ENCODE measurements at regions not wholly inside any gene's neighbourhood (a gene's known extent, or its start where the extent isn't known, plus 50 kb on each side); places are given as distances from the start of the nearest gene placed in this dataset.

DNA sequence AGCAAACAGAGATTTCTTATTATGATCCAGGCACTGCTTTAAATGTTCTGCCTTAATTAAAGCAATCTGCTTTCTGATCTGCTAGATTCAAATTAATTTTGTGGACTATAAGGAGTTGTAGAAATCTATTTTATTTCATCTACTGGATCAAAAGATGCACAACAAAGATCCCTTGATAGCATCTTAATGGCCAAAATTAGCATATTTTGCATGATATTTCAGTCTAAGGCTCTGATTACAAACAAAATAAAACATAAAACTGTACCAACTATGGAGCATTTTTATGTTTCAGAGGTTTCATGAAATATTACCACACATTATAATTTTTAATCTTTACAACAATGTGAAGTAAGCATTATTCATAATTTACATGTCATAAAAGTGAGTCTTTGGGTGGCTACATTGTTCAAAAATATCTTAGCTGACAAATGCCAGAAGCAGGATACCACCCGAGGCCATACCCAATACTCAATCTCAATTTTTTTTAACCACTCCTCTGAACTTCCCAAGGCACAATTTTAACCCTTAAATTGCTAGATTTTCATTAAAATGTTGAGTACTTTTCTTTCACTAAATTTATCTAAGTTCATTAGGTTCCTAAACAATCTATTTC lies 929.5 kb downstream of the KCNA4 start:
- TF ChIP-seq BACH2 (CRISPR knock-in tag; IDR thresholded peaks at IDR 0.05; ENCODE audit: borderline replicate concordance) = no peak
- TF ChIP-seq PPARA (CRISPR knock-in tag; IDR thresholded peaks at IDR 0.05; ENCODE audit: borderline replicate concordance) = no peak
- no peak for TF ChIP-seq SNAI2 (CRISPR knock-in tag; IDR thresholded peaks at IDR 0.05)
- no peak for TF ChIP-seq TOX (CRISPR knock-in tag; IDR thresholded peaks at IDR 0.05; ENCODE audit: borderline replicate concordance)
- TF ChIP-seq, protein P1, sequence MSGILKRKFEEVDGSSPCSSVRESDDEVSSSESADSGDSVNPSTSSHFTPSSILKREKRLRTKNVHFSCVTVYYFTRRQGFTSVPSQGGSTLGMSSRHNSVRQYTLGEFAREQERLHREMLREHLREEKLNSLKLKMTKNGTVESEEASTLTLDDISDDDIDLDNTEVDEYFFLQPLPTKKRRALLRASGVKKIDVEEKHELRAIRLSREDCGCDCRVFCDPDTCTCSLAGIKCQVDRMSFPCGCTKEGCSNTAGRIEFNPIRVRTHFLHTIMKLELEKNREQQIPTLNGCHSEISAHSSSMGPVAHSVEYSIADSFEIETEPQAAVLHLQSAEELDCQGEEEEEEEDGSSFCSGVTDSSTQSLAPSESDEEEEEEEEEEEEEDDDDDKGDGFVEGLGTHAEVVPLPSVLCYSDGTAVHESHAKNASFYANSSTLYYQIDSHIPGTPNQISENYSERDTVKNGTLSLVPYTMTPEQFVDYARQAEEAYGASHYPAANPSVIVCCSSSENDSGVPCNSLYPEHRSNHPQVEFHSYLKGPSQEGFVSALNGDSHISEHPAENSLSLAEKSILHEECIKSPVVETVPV (CRISPR knock-in tag; IDR thresholded peaks at IDR 0.05) = no peak
- no peak for TF ChIP-seq ZFP30 (CRISPR knock-in tag; IDR thresholded peaks at IDR 0.05)
- TF ChIP-seq TCF4 (CRISPR knock-in tag; IDR thresholded peaks at IDR 0.05; ENCODE audit: borderline replicate concordance) = no peak
- TF ChIP-seq, protein P2, sequence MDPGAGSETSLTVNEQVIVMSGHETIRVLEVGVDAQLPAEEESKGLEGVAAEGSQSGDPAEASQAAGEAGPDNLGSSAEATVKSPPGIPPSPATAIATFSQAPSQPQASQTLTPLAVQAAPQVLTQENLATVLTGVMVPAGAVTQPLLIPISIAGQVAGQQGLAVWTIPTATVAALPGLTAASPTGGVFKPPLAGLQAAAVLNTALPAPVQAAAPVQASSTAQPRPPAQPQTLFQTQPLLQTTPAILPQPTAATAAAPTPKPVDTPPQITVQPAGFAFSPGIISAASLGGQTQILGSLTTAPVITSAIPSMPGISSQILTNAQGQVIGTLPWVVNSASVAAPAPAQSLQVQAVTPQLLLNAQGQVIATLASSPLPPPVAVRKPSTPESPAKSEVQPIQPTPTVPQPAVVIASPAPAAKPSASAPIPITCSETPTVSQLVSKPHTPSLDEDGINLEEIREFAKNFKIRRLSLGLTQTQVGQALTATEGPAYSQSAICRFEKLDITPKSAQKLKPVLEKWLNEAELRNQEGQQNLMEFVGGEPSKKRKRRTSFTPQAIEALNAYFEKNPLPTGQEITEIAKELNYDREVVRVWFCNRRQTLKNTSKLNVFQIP (CRISPR knock-in tag; IDR thresholded peaks at IDR 0.05; ENCODE audit: borderline replicate concordance, low read depth) = no peak
- no peak for TF ChIP-seq CSDC2 (CRISPR knock-in tag; IDR thresholded peaks at IDR 0.05)
- TF ChIP-seq ZNF70 (CRISPR knock-in tag; IDR thresholded peaks at IDR 0.05) = no peak
- no peak for TF ChIP-seq ESRRG (CRISPR knock-in tag; IDR thresholded peaks at IDR 0.05)
- TF ChIP-seq ZC3H10 (CRISPR knock-in tag; IDR thresholded peaks at IDR 0.05) = no peak
- TF ChIP-seq GLIS3 (CRISPR knock-in tag; IDR thresholded peaks at IDR 0.05) = no peak
- TF ChIP-seq, protein P3, sequence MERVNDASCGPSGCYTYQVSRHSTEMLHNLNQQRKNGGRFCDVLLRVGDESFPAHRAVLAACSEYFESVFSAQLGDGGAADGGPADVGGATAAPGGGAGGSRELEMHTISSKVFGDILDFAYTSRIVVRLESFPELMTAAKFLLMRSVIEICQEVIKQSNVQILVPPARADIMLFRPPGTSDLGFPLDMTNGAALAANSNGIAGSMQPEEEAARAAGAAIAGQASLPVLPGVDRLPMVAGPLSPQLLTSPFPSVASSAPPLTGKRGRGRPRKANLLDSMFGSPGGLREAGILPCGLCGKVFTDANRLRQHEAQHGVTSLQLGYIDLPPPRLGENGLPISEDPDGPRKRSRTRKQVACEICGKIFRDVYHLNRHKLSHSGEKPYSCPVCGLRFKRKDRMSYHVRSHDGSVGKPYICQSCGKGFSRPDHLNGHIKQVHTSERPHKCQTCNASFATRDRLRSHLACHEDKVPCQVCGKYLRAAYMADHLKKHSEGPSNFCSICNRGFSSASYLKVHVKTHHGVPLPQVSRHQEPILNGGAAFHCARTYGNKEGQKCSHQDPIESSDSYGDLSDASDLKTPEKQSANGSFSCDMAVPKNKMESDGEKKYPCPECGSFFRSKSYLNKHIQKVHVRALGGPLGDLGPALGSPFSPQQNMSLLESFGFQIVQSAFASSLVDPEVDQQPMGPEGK (CRISPR knock-in tag; IDR thresholded peaks at IDR 0.05; ENCODE audit: borderline replicate concordance) = no peak
- TF ChIP-seq, protein P4, sequence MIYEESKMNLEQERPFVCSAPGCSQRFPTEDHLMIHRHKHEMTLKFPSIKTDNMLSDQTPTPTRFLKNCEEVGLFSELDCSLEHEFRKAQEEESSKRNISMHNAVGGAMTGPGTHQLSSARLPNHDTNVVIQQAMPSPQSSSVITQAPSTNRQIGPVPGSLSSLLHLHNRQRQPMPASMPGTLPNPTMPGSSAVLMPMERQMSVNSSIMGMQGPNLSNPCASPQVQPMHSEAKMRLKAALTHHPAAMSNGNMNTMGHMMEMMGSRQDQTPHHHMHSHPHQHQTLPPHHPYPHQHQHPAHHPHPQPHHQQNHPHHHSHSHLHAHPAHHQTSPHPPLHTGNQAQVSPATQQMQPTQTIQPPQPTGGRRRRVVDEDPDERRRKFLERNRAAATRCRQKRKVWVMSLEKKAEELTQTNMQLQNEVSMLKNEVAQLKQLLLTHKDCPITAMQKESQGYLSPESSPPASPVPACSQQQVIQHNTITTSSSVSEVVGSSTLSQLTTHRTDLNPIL (CRISPR knock-in tag; IDR thresholded peaks at IDR 0.05; ENCODE audit: low read depth) = no peak
- TF ChIP-seq RARB (CRISPR knock-in tag; IDR thresholded peaks at IDR 0.05) = no peak
- TF ChIP-seq, protein P5, sequence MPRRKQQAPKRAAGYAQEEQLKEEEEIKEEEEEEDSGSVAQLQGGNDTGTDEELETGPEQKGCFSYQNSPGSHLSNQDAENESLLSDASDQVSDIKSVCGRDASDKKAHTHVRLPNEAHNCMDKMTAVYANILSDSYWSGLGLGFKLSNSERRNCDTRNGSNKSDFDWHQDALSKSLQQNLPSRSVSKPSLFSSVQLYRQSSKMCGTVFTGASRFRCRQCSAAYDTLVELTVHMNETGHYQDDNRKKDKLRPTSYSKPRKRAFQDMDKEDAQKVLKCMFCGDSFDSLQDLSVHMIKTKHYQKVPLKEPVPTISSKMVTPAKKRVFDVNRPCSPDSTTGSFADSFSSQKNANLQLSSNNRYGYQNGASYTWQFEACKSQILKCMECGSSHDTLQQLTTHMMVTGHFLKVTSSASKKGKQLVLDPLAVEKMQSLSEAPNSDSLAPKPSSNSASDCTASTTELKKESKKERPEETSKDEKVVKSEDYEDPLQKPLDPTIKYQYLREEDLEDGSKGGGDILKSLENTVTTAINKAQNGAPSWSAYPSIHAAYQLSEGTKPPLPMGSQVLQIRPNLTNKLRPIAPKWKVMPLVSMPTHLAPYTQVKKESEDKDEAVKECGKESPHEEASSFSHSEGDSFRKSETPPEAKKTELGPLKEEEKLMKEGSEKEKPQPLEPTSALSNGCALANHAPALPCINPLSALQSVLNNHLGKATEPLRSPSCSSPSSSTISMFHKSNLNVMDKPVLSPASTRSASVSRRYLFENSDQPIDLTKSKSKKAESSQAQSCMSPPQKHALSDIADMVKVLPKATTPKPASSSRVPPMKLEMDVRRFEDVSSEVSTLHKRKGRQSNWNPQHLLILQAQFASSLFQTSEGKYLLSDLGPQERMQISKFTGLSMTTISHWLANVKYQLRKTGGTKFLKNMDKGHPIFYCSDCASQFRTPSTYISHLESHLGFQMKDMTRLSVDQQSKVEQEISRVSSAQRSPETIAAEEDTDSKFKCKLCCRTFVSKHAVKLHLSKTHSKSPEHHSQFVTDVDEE (CRISPR knock-in tag; IDR thresholded peaks at IDR 0.05) = no peak
- no peak for TF ChIP-seq ISL1 (CRISPR knock-in tag; IDR thresholded peaks at IDR 0.05)
- no peak for ATAC-seq

DNA sequence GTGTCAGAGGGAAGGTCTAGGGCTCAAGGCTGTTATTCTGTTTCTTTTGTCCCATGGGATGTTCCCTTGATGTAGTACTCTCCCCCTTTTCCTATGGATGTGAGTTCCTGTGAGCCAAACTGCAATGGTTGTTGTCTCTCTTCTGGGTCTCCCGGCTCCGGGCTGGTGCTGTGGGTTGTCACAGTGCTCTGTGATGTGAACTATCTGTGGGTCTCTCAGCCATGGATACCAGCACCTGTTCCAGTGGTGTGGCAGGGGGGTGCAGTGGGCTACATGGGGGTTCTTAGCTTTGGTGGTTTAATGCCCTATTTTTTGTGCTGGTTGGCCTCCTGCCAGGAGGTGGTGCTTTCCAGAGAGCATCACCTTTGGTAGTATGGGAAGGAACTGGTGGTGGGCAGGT lies 941.1 kb downstream of the KCNA4 start:
- TF ChIP-seq TOX (CRISPR knock-in tag; IDR thresholded peaks at IDR 0.05; ENCODE audit: borderline replicate concordance) (no peak), ZC3H10 (CRISPR knock-in tag; IDR thresholded peaks at IDR 0.05) (no peak), SNAI2 (CRISPR knock-in tag; IDR thresholded peaks at IDR 0.05) (no peak), ISL1 (CRISPR knock-in tag; IDR thresholded peaks at IDR 0.05) (no peak), RARB (CRISPR knock-in tag; IDR thresholded peaks at IDR 0.05) (no peak), ZFP3 (CRISPR knock-in tag; IDR thresholded peaks at IDR 0.05) (no peak), ESRRG (CRISPR knock-in tag; IDR thresholded peaks at IDR 0.05) (no peak), ZNF565 (CRISPR knock-in tag; conservative IDR thresholded peaks at IDR 0.05; ENCODE audit: low read depth) (no peak), CSDC2 (CRISPR knock-in tag; IDR thresholded peaks at IDR 0.05) (no peak), OSR1 (CRISPR knock-in tag; IDR thresholded peaks at IDR 0.05) (no peak), GLIS3 (CRISPR knock-in tag; IDR thresholded peaks at IDR 0.05) (no peak), ZNF8 (CRISPR knock-in tag; IDR thresholded peaks at IDR 0.05) (no peak), TCF4 (CRISPR knock-in tag; IDR thresholded peaks at IDR 0.05; ENCODE audit: borderline replicate concordance) (no peak)
- TF ChIP-seq, protein P2 (CRISPR knock-in tag; IDR thresholded peaks at IDR 0.05; ENCODE audit: borderline replicate concordance, low read depth) = no peak
- TF ChIP-seq, protein P1 (CRISPR knock-in tag; IDR thresholded peaks at IDR 0.05) = no peak
- ATAC-seq = no peak
